GM12878 (cell line): ENCODE measurements at regions not wholly inside any gene's neighbourhood (a gene's known extent, or its start where the extent isn't known, plus 50 kb on each side); places are given as distances from the start of the nearest gene placed in this dataset.

Experiments used
- ATF2 ChIP-seq: IDR thresholded peaks from 2 replicates; pipeline ENCODE4 v1.6.1; 2012; ENCODE audit warnings: low read length, inconsistent platforms
- BCLAF1 ChIP-seq: fragments of 450-650 bp; IDR thresholded peaks from 2 replicates; pipeline ENCODE4 v1.6.1; 2017; ENCODE audit warnings: antibody characterized with exemption, mild to moderate bottlenecking, moderate library complexity
- CREB1 ChIP-seq: IDR thresholded peaks from 2 replicates; pipeline ENCODE4 v1.6.1; 2012; ENCODE audit warnings: low read depth, mild to moderate bottlenecking, inconsistent platforms
- CTCF ChIP-seq, 3 experiments: IDR thresholded peaks in 2 of 3; conservative IDR thresholded peaks in 1 of 3; 2 replicates each; pipeline ENCODE4 v1.5.1; 2011; ENCODE audit warnings: low read depth in 3 of 3, low read length in 3 of 3, mild to moderate bottlenecking in 3 of 3, control low read depth in 2 of 3, moderate library complexity in 2 of 3, inconsistent platforms in 1 of 3, mixed read lengths in 1 of 3; ENCODE audit not compliant: control insufficient read depth in 2 of 3, insufficient read depth in 1 of 3; ENCODE audit errors: extremely low read depth in 1 of 3
- JUND ChIP-seq: IDR thresholded peaks from 2 replicates; pipeline ENCODE4 v1.6.1; 2012; ENCODE audit warnings: low read depth, mild to moderate bottlenecking, low read length, improper control_type of control experiment, moderate library complexity
- MXI1 ChIP-seq: fragments of 150-350 bp; IDR thresholded peaks from 2 replicates; pipeline ENCODE4 v1.6.1; 2011; ENCODE audit warnings: low read depth, mild to moderate bottlenecking, inconsistent platforms, low read length, improper control_type of control experiment
- NKRF ChIP-seq: fragments of 450-650 bp; conservative IDR thresholded peaks from 2 replicates; pipeline ENCODE4 v1.6.1; 2017; ENCODE audit warnings: mild to moderate bottlenecking, moderate library complexity
- RCOR1 ChIP-seq: conservative IDR thresholded peaks from 2 replicates; pipeline ENCODE4 v1.6.1; 2012; ENCODE audit warnings: low read depth, low read length, improper control_type of control experiment

GRCh38 chr4:11831739-11832138 is 403.0 kb upstream of the HS3ST1 start (continued):
- TF ChIP-seq MXI1 (no peak), NKRF (no peak), RCOR1 (no peak), JUND (no peak), CREB1 (no peak), ATF2 (no peak), CTCF (IDR thresholded peaks at IDR 0.05 in 2 of 3, conservative IDR thresholded peaks at IDR 0.05 in 1 of 3; ENCODE audit: control insufficient read depth in 2 of 3, extremely low read depth in 1 of 3, insufficient read depth in 1 of 3, low read depth in 3 of 3, low read length in 3 of 3) (no peak), BCLAF1 (no peak)
